ENCODE measurements at regions not wholly inside any gene's neighbourhood (a gene's known extent, or its start where the extent isn't known, plus 50 kb on each side); places are given as distances from the start of the nearest gene placed in this dataset.

DNA sequence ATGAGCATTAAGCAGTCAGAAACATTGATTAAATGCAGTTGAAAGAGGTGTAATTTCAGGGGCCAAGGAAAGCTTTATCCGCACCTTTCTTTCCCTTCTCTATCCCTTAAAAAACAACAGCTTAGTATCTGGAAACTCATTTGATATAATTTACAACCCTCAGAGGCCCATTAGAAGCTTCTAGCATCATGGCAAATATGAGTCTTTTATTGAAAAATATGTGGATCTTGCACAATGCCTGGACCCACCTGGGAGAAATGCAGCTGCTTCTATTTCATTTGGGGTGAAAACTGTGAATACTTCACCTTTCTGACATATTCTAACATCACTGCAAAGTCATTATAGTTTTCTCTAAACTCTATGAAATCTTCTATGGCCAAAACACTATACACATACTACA, 492.2 kb upstream of the PSMD7 start:
- no peak overlapping the region for H3K27ac ChIP-seq
- DNase-seq (no peak), ATAC-seq (no peak)
- intact Hi-C loops (cut with DNase I), result no loop called here
- no peaks in the 10 kb centered on the region for H3K27me3 ChIP-seq (ENCODE audit: insufficient read depth in 3 of 3, low read length in 2 of 3)
- no peak for TF ChIP-seq CTCF (IDR thresholded peaks at IDR 0.05)
- H3K4me1 ChIP-seq, result no peaks in the 10 kb centered on the region
- H3K36me3 ChIP-seq (ENCODE audit: insufficient read depth in 1 of 2, low read depth in 1 of 2), result no peaks in the 10 kb centered on the region
- 88 to 91% (median 90%) methylated on average over 1 of the region's 1 CpG for WGBS, 3 donors
- H3K4me3 ChIP-seq, result no peak overlapping the region
- no peaks in the 10 kb centered on the region for H3K9me3 ChIP-seq

DNA sequence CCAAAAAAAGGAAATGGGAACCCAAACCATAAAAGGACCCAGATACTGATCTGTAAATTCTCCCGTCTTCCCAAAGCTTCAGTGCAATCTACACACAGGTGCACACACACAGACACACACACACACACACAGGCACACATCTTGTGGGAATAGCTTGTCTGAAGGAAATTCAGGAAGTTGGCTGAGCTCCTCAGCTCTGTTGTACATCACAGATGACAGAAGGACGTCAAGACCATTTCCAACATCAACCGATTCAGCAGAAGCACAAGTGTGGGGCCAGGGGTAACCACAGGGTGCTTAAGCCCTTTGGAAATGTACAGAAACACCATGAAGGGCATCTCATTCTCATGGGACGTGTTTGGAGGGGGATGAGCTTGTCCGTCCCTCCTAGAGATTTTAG, 498.1 kb upstream of the PSMD7 start:
- no peak for TF ChIP-seq CTCF (IDR thresholded peaks at IDR 0.05)
- H3K4me1 ChIP-seq, result peaks cover 35% of the 10 kb centered on the region
- no peaks in the 10 kb centered on the region for H3K36me3 ChIP-seq (ENCODE audit: insufficient read depth in 1 of 2, low read depth in 1 of 2)
- intact Hi-C loops (cut with DNase I), result no loop called here
- H3K27ac ChIP-seq, result no peak overlapping the region
- no peak for ATAC-seq
- WGBS, 3 donors, result 74 to 79% (median 79%) methylated on average over 5 of the region's 5 CpGs
- no peaks in the 10 kb centered on the region for H3K27me3 ChIP-seq (ENCODE audit: insufficient read depth in 3 of 3, low read length in 2 of 3)
- DNase-seq, result no peak
- no peak overlapping the region for H3K4me3 ChIP-seq
- no peaks in the 10 kb centered on the region for H3K9me3 ChIP-seq

- H3K27ac ChIP-seq, result no peak overlapping the region
- no peaks in the 10 kb centered on the region for H3K27me3 ChIP-seq (ENCODE audit: insufficient read depth in 3 of 3, low read length in 2 of 3)
- WGBS, 3 donors, result 30 to 52% (median 41%) methylated on average over 1 of the region's 1 CpG
- no peaks in the 10 kb centered on the region for H3K36me3 ChIP-seq (ENCODE audit: insufficient read depth in 1 of 2, low read depth in 1 of 2)
- H3K4me3 ChIP-seq, result no peak overlapping the region
- peaks cover 39% of the 10 kb centered on the region for H3K4me1 ChIP-seq
- H3K9me3 ChIP-seq, result no peaks in the 10 kb centered on the region
- ATAC-seq (peak in 2 of 4 donors; percentile 20 to 51), DNase-seq (no peak)
- intact Hi-C loops (cut with DNase I), result no loop called here
- TF ChIP-seq CTCF (IDR thresholded peaks at IDR 0.05), result no peak
Measured at GRCh38 chr16:73797115-73797514, 499.5 kb upstream of the PSMD7 start.

DNA sequence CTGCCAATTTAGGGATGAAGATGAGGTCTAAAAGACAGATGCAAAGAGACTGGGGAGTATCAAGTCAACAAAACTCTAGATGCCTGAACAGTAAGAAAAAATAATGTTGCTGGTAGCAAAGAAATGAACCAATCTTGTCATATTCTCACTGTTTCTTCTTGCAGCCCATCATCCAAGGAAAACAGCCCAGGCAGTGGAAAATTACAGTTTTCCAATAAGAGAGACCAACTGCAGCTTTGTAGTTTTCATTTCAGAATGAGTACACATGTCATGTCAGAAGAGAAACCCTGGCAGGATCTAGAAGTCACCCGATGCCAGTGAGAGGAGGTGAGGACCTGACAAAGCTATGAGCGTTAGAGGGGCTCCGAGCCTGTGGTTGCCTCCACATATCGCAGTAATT, 500.4 kb upstream of the PSMD7 start:
- ATAC-seq (peak in 1 of 4 donors; percentile 18), DNase-seq (no peak)
- no peak for TF ChIP-seq CTCF (IDR thresholded peaks at IDR 0.05)
- Histone ChIP-seq H3K36me3 (ENCODE audit: insufficient read depth in 1 of 2, low read depth in 1 of 2) (no peaks in the 10 kb centered on the region), H3K9me3 (no peaks in the 10 kb centered on the region), H3K4me1 (peaks cover 39% of the 10 kb centered on the region), H3K4me3 (no peak overlapping the region), H3K27ac (no peak overlapping the region), H3K27me3 (ENCODE audit: insufficient read depth in 3 of 3, low read length in 2 of 3) (no peaks in the 10 kb centered on the region)
- intact Hi-C loops (cut with DNase I), result no loop called here
- WGBS, 3 donors, result 16 to 33% (median 22%) methylated on average over 4 of the region's 4 CpGs

GRCh38 chr16:73794994-73795393, 501.6 kb upstream of the PSMD7 start:
- no peak for TF ChIP-seq CTCF (IDR thresholded peaks at IDR 0.05)
- no peak overlapping the region for H3K27ac ChIP-seq
- 5% methylated on average over 3 of the region's 3 CpGs for WGBS, 3 donors
- peaks cover 39% of the 10 kb centered on the region for H3K4me1 ChIP-seq
- intact Hi-C loops (cut with DNase I), result no loop called here
- no peaks in the 10 kb centered on the region for H3K36me3 ChIP-seq (ENCODE audit: insufficient read depth in 1 of 2, low read depth in 1 of 2)
- DNase-seq (peak; percentile 47 to 78), ATAC-seq (peak; percentile 84 to 93 (median 88))
- no peaks in the 10 kb centered on the region for H3K27me3 ChIP-seq (ENCODE audit: insufficient read depth in 3 of 3, low read length in 2 of 3)
- no peaks in the 10 kb centered on the region for H3K9me3 ChIP-seq
- H3K4me3 ChIP-seq, result no peak overlapping the region

All from psoas muscle (tissue), 7 donors.